K562 (cell line): ENCODE measurements at regions not wholly inside any gene's neighbourhood (a gene's known extent, or its start where the extent isn't known, plus 50 kb on each side); places are given as distances from the start of the nearest gene placed in this dataset.
"Not testable (repeated sequence)": the region's sequence is repeated elsewhere in the genome, so short reads cannot be mapped to it uniquely, and the experiment has no call there.

Experiments
- ATAC-seq: fragments of 200-7000 bp; cut with Tn5 transposase; 3 replicates; pipeline ENCODE4 v1.9.1; 2020; ENCODE audit warnings: moderate library complexity
- BruUV-seq: library from RNA; stranded (reverse); fragments of 400-500 nt; replicated peaks from 2 replicates; lab custom pipeline; 2021; lab: Mats Ljungman, UMichigan
- CTCF ChIA-PET: fragments of 300-600 bp; formaldehyde crosslinking; extraction: SDS; loops from one replicate; lab custom pipeline; 2021; ENCODE audit warnings: low intra/inter-chr PET ratio; lab: Yijun Ruan, JAX
- POLR2A ChIA-PET: fragments of 300-600, 350-650 bp; sonication (Branson Sonifier 250); formaldehyde crosslinking; extraction: SDS; loops from one replicate; lab custom pipeline; 2021; ENCODE audit warnings: antibody characterized with exemption, inconsistent platforms; lab: Yijun Ruan, JAX
- DNase-seq, 4 experiments: peaks; one replicate each; pipeline versions ENCODE4 v3.0.0 to v3.0.0-alpha.2; 2011 to 2018; ENCODE audit warnings: low spot score in 3 of 4, mixed read lengths in 3 of 4; ENCODE audit errors: extremely low read depth in 1 of 4
- FAIRE-seq: peaks from 2 replicates; lab custom pipeline; 2011; peaks lifted over from hg19 to GRCh38; lab: Jason Lieb, UNC
- H2AFZ ChIP-seq: 2 replicates; pipeline ENCODE4 v1.6.0; 2011; ENCODE audit warnings: low read depth, low read length, control low read depth, inconsistent platforms
- H3K27ac ChIP-seq: fragments of 200-600 bp; 3 replicates; pipeline ENCODE4 v1.8.0; 2011; ENCODE audit warnings: low read depth, mild to moderate bottlenecking, control low read depth, inconsistent platforms, low read length, moderate library complexity, mixed read lengths; ENCODE audit errors: extremely low read depth
- H3K27me3 ChIP-seq, 2 experiments: fragments of 300-600 bp in 1 of 2; 2 replicates in 1 of 2; 3 replicates in 1 of 2; pipeline versions ENCODE4 v1.6.0 to v1.8.0; 2011; ENCODE audit warnings: inconsistent platforms in 2 of 2, low read length in 2 of 2, mild to moderate bottlenecking in 1 of 2, mixed read lengths in 1 of 2, moderate library complexity in 1 of 2; ENCODE audit not compliant: control insufficient read depth in 2 of 2, insufficient read depth in 2 of 2
- H3K36me3 ChIP-seq: fragments of 300-600 bp; 3 replicates; pipeline ENCODE4 v1.8.0; 2011; ENCODE audit warnings: mild to moderate bottlenecking, low read length, inconsistent platforms; ENCODE audit not compliant: control insufficient read depth, insufficient read depth
- H3K4me1 ChIP-seq, 2 experiments: fragments of 200-600 bp in 1 of 2; replicated peaks in 1 of 2; 2 replicates in 1 of 2; 3 replicates in 1 of 2; pipeline versions ENCODE4 v1.5.1 to v1.8.0; 2011; ENCODE audit warnings: inconsistent platforms in 2 of 2, low read length in 2 of 2, mild to moderate bottlenecking in 1 of 2, mixed read lengths in 1 of 2, moderate library complexity in 1 of 2; ENCODE audit not compliant: control insufficient read depth in 2 of 2, insufficient read depth in 2 of 2
- H3K4me2 ChIP-seq: 2 replicates; pipeline ENCODE4 v1.6.1; 2011; ENCODE audit warnings: low read length, control low read depth, inconsistent platforms, mixed read lengths; ENCODE audit not compliant: insufficient read depth
- H3K4me3 ChIP-seq: fragments of 200-600 bp; sonication (generic), shearing (Covaris generic); 2 replicates; pipeline ENCODE4 v1.5.1; 2016; ENCODE audit warnings: control low read depth, inconsistent platforms
- H3K79me2 ChIP-seq: fragments of 200-600 bp; 3 replicates; pipeline ENCODE4 v1.8.0; 2011; ENCODE audit warnings: low read length, inconsistent platforms; ENCODE audit not compliant: control insufficient read depth, insufficient read depth
- H3K9ac ChIP-seq, 2 experiments: 2 replicates each; pipeline versions ENCODE4 v1.6.0 to v1.6.1; 2011; ENCODE audit warnings: low read depth in 2 of 2, low read length in 2 of 2, control low read depth in 1 of 2, inconsistent platforms in 1 of 2, mild to moderate bottlenecking in 1 of 2, mixed read lengths in 1 of 2; ENCODE audit not compliant: insufficient read depth in 1 of 2
- H3K9me1 ChIP-seq: one replicate; pipeline ENCODE4 v1.6.0; 2011; ENCODE audit warnings: inconsistent platforms, mild to moderate bottlenecking, low read length, moderate library complexity; ENCODE audit not compliant: control insufficient read depth, insufficient read depth
- H3K9me3 ChIP-seq: replicated peaks from 2 replicates; pipeline ENCODE4 v1.5.1; 2011; ENCODE audit warnings: low read depth, low read length, inconsistent platforms; ENCODE audit not compliant: control insufficient read depth, insufficient read depth
- H4K20me1 ChIP-seq: replicated peaks from 2 replicates; pipeline ENCODE4 v1.6.1; 2011; ENCODE audit warnings: low read length, inconsistent platforms, mixed read lengths; ENCODE audit not compliant: control insufficient read depth, insufficient read depth
- BCLAF1 ChIP-seq, 2 experiments: fragments of 450-650 bp in 1 of 2; IDR thresholded peaks; 2 replicates each; pipeline ENCODE4 v1.6.1; 2011 to 2017; ENCODE audit warnings: low read depth in 2 of 2, antibody characterized with exemption in 1 of 2, borderline replicate concordance in 1 of 2, low read length in 1 of 2, mild to moderate bottlenecking in 1 of 2, mixed read lengths in 1 of 2; ENCODE audit not compliant: control insufficient read depth in 1 of 2
- CBX2 ChIP-seq: fragments of 200-600 bp; sonication (generic); IDR thresholded peaks from one replicate; pipeline ENCODE4 v1.6.1; 2012; ENCODE audit warnings: mild to moderate bottlenecking, low read length, inconsistent platforms; ENCODE audit not compliant: insufficient read depth, poor library complexity, severe bottlenecking
- CEBPG ChIP-seq, 3 experiments: fragments of 200-800 bp in 1 of 3; sonication (Bioruptor generic) in 1 of 3; sonication (generic) in 1 of 3; formaldehyde crosslinking in 1 of 3; IDR thresholded peaks in 2 of 3; conservative IDR thresholded peaks in 1 of 3; 2 replicates each; pipeline versions ENCODE4 v1.6.1 to v1.8.0; 2016 to 2022; ENCODE audit warnings: missing compliant biosample characterization in 2 of 3, missing genetic modification characterization in 2 of 3, mild to moderate bottlenecking in 1 of 3, missing genetic modification reagents in 1 of 3
- HNRNPL ChIP-seq: fragments of 200-400 bp; formaldehyde crosslinking; IDR thresholded peaks from 2 replicates; pipeline ENCODE4 v1.6.1; 2017; ENCODE audit warnings: low read depth, mild to moderate bottlenecking, low read length
- MEF2D ChIP-seq: conservative IDR thresholded peaks from 2 replicates; pipeline ENCODE4 v1.6.1; 2016; ENCODE audit warnings: low read depth, missing genetic modification characterization, missing compliant biosample characterization
- MIER1 ChIP-seq: fragments of 450-650 bp; IDR thresholded peaks from 2 replicates; pipeline ENCODE4 v1.6.1; 2016; ENCODE audit warnings: antibody characterized with exemption, mild to moderate bottlenecking, low read depth
- RBBP5 ChIP-seq: fragments of 200-600 bp; sonication (generic); IDR thresholded peaks from 2 replicates; pipeline ENCODE4 v1.6.1; 2012; ENCODE audit warnings: borderline replicate concordance, mild to moderate bottlenecking, low read length, control low read depth, inconsistent platforms; ENCODE audit not compliant: insufficient read depth, poor library complexity, severe bottlenecking
- ZNF174 ChIP-seq: fragments of 250-450 bp; sonication (Bioruptor Pico); IDR thresholded peaks from 2 replicates; pipeline ENCODE4 v1.4.0; 2020; ENCODE audit warnings: mild to moderate bottlenecking
- ZNF764 ChIP-seq: fragments of 250-450 bp; sonication (Bioruptor Pico); IDR thresholded peaks from 2 replicates; pipeline ENCODE4 v1.4.0; 2020; ENCODE audit warnings: low read depth, mild to moderate bottlenecking, moderate library complexity
- ZNF780A ChIP-seq: fragments of 250-450 bp; sonication (Bioruptor Pico); IDR thresholded peaks from 2 replicates; pipeline ENCODE4 v1.5.0; 2021; ENCODE audit warnings: mild to moderate bottlenecking
- WGBS: fragments of 100-300 bp; shearing (Covaris generic); methylation state at CpG from one replicate; pipeline ENCODE4 v1.1.6; 2016; ENCODE audit warnings: low coverage, mixed read lengths; ENCODE audit not compliant: insufficient coverage; ENCODE audit errors: missing lambda C conversion rate; 5-methylcytosine and 5-hydroxymethylcytosine counted together
- in situ Hi-C: fragments of 300-500 bp; cut with MboI; formaldehyde crosslinking; loops from 4 replicates; pipeline ENCODE4 v1.15.0; 2018; ENCODE audit warnings: inconsistent platforms, mixed read lengths
- intact Hi-C: fragments of 100-400 bp; cut with micrococcal nuclease; formaldehyde crosslinking; loops from 2 replicates; pipeline ENCODE4 v1.14.2; 2022

GRCh38 chr4:131974730-131975129 lies 1174.4 kb upstream of the PCDH10 start:
- in situ Hi-C loops (no loop called here), intact Hi-C loops (no loop called here)
- ChIA-PET CTCF (no interaction called here), POLR2A (no interaction called here)
- DNase-seq (no peak), ATAC-seq (no peak), FAIRE-seq (no peak)
- no peaks in the 10 kb centered on the region for H3K79me2 ChIP-seq
- no peaks in the 10 kb centered on the region for H3K36me3 ChIP-seq
- no peak overlapping the region for H3K27ac ChIP-seq
- H3K9me1 ChIP-seq = no peaks in the 10 kb centered on the region
- no peaks in the 10 kb centered on the region for H3K9me3 ChIP-seq
- H3K9ac ChIP-seq = no peak overlapping the region
- H3K4me1 ChIP-seq = no peaks in the 10 kb centered on the region
- BruUV-seq = no TSS peak
- H3K4me2 ChIP-seq = no peak overlapping the region
- H3K27me3 ChIP-seq = no peaks in the 10 kb centered on the region
- 0% methylated on average over 4 of the region's 4 CpGs for WGBS
- no peaks in the 10 kb centered on the region for H4K20me1 ChIP-seq
- no peak overlapping the region for H2AFZ ChIP-seq
- H3K4me3 ChIP-seq = no peak overlapping the region
- TF ChIP-seq CEBPG (CRISPR knock-in tag; IDR thresholded peaks at IDR 0.05) (no peak), CEBPG (tag; conservative IDR thresholded peaks at IDR 0.05 in 1 of 2, IDR thresholded peaks at IDR 0.05 in 1 of 2) (no peak), ZNF764 (CRISPR knock-in tag) (no peak), RBBP5 (no peak), MIER1 (no peak), MEF2D (no peak), BCLAF1 (IDR thresholded peaks at IDR 0.05; ENCODE audit: borderline replicate concordance in 1 of 2, control insufficient read depth in 1 of 2, low read depth in 2 of 2, low read length in 1 of 2) (no peak), HNRNPL (no peak), ZNF780A (no peak), CBX2 (no peak), ZNF174 (CRISPR knock-in tag) (no peak)

GRCh38 chr4:131975276-131976132 lies 1173.6 kb upstream of the PCDH10 start:
- WGBS = 16% methylated on average over 50 of the region's 63 CpGs
- H3K4me3 ChIP-seq, in situ Hi-C loops, ATAC-seq, H3K27me3 ChIP-seq, H3K4me2 ChIP-seq, FAIRE-seq, H3K9me3 ChIP-seq, H3K27ac ChIP-seq, H3K9me1 ChIP-seq, H3K4me1 ChIP-seq, H2AFZ ChIP-seq, intact Hi-C loops, DNase-seq, CTCF ChIA-PET, H3K9ac ChIP-seq, H4K20me1 ChIP-seq, H3K36me3 ChIP-seq, BruUV-seq, POLR2A ChIA-PET, H3K79me2 ChIP-seq: not testable (repeated sequence)
